HepG2 (cell line): ENCODE measurements at regions not wholly inside any gene's neighbourhood (a gene's known extent, or its start where the extent isn't known, plus 50 kb on each side); places are given as distances from the start of the nearest gene placed in this dataset.

Experiments used
- CREB1 ChIP-seq, 2 experiments: fragments of 450-650 bp in 1 of 2; IDR thresholded peaks; 2 replicates each; pipeline ENCODE4 v1.6.1; 2016 to 2017; ENCODE audit warnings: control low read depth in 1 of 2, mild to moderate bottlenecking in 1 of 2, missing compliant biosample characterization in 1 of 2, missing genetic modification characterization in 1 of 2
- CREB3 ChIP-seq: sonication (generic); formaldehyde crosslinking; IDR thresholded peaks from 2 replicates; pipeline ENCODE4 v1.5.0; 2020; ENCODE audit warnings: missing genetic modification reagents
- CTCF ChIP-seq: sonication (generic); formaldehyde crosslinking; IDR thresholded peaks from 2 replicates; pipeline ENCODE4 v1.5.0; 2020; ENCODE audit warnings: mild to moderate bottlenecking, missing genetic modification reagents, moderate library complexity
- EP300 ChIP-seq, 3 experiments: sonication (generic) in 1 of 3; formaldehyde crosslinking in 1 of 3; IDR thresholded peaks; 2 replicates each; pipeline versions ENCODE4 v1.5.1 to v1.6.1; 2011 to 2020; ENCODE audit warnings: low read depth in 2 of 3, low read length in 2 of 3, borderline replicate concordance in 1 of 3, improper control_type of control experiment in 1 of 3, mild to moderate bottlenecking in 1 of 3, missing genetic modification reagents in 1 of 3, moderate library complexity in 1 of 3
- FOXA1 ChIP-seq, 2 experiments: fragments of 450-650 bp in 1 of 2; sonication (generic) in 1 of 2; formaldehyde crosslinking in 1 of 2; IDR thresholded peaks; 2 replicates each; pipeline versions ENCODE4 v1.4.0 to v1.6.1; 2016 to 2020; ENCODE audit warnings: missing genetic modification reagents in 1 of 2
- FOXA3 ChIP-seq: IDR thresholded peaks from 2 replicates; pipeline ENCODE4 v1.6.1; 2016; ENCODE audit warnings: missing genetic modification reagents, missing compliant biosample characterization
- MAZ ChIP-seq, 2 experiments: sonication (generic) in 1 of 2; formaldehyde crosslinking in 1 of 2; IDR thresholded peaks; 2 replicates each; pipeline versions ENCODE4 v1.5.0 to v1.6.1; 2012 to 2020; ENCODE audit warnings: low read depth in 2 of 2, mild to moderate bottlenecking in 2 of 2, borderline replicate concordance in 1 of 2, improper control_type of control experiment in 1 of 2, low read length in 1 of 2, missing genetic modification reagents in 1 of 2, moderate library complexity in 1 of 2
- RAD21 ChIP-seq: fragments of 450-650 bp; formaldehyde crosslinking; IDR thresholded peaks from 2 replicates; pipeline ENCODE4 v1.5.0; 2020; ENCODE audit warnings: mild to moderate bottlenecking
- RFXANK ChIP-seq: IDR thresholded peaks from 2 replicates; pipeline ENCODE4 v1.6.1; 2016
- SMYD3 ChIP-seq: sonication (generic); formaldehyde crosslinking; IDR thresholded peaks from 2 replicates; pipeline ENCODE4 v1.8.1; 2023; ENCODE audit warnings: mild to moderate bottlenecking, missing genetic modification reagents
- SP1 ChIP-seq, 2 experiments: fragments of 450-650 bp in 1 of 2; sonication (generic) in 1 of 2; formaldehyde crosslinking in 1 of 2; IDR thresholded peaks; 2 replicates each; pipeline versions ENCODE4 v1.4.0 to v1.6.1; 2016 to 2020; ENCODE audit warnings: missing genetic modification reagents in 1 of 2
- ZNF713 ChIP-seq: sonication (generic); formaldehyde crosslinking; IDR thresholded peaks from 2 replicates; pipeline ENCODE4 v1.4.0; 2020; ENCODE audit warnings: mild to moderate bottlenecking, missing genetic modification reagents
- ZNF772 ChIP-seq: sonication (generic); formaldehyde crosslinking; IDR thresholded peaks from 2 replicates; pipeline ENCODE4 v1.5.0; 2020; ENCODE audit warnings: mild to moderate bottlenecking, missing genetic modification reagents
- ZSCAN29 ChIP-seq: sonication (generic); formaldehyde crosslinking; conservative IDR thresholded peaks from 2 replicates; pipeline ENCODE4 v1.4.0; 2020; ENCODE audit warnings: mild to moderate bottlenecking, missing genetic modification reagents

GRCh38 chr16:63301349-63301748 lies 1265.1 kb upstream of the CDH8 start:
- TF ChIP-seq EP300 (IDR thresholded peaks at IDR 0.05; ENCODE audit: low read depth in 2 of 2, low read length in 2 of 2) (no peak), EP300 (CRISPR knock-in tag; IDR thresholded peaks at IDR 0.05; ENCODE audit: borderline replicate concordance) (no peak), CREB3 (no peak), FOXA3 (CRISPR knock-in tag) (no peak), RAD21 (no peak), CREB1 (IDR thresholded peaks at IDR 0.05) (no peak), CREB1 (CRISPR knock-in tag; IDR thresholded peaks at IDR 0.05) (no peak), ZNF772 (CRISPR knock-in tag) (no peak), SMYD3 (CRISPR knock-in tag) (no peak), ZNF713 (no peak), CTCF (CRISPR knock-in tag) (no peak), RFXANK (CRISPR knock-in tag) (no peak), SP1 (IDR thresholded peaks at IDR 0.05) (no peak), SP1 (CRISPR knock-in tag; IDR thresholded peaks at IDR 0.05) (no peak), ZSCAN29 (CRISPR knock-in tag) (no peak), FOXA1 (IDR thresholded peaks at IDR 0.05) (no peak), FOXA1 (CRISPR knock-in tag; IDR thresholded peaks at IDR 0.05) (no peak), MAZ (IDR thresholded peaks at IDR 0.05; ENCODE audit: borderline replicate concordance, low read depth, low read length) (no peak), MAZ (CRISPR knock-in tag; IDR thresholded peaks at IDR 0.05; ENCODE audit: low read depth) (no peak)
